SH-SY5Y (cell line): ENCODE measurements at regions not wholly inside any gene's neighbourhood (a gene's known extent, or its start where the extent isn't known, plus 50 kb on each side); places are given as distances from the start of the nearest gene placed in this dataset.

Experiments used
- GATA2 ChIP-seq: IDR thresholded peaks from 2 replicates; pipeline ENCODE4 v1.6.1; 2011; ENCODE audit warnings: mild to moderate bottlenecking, low read depth, low read length
- GATA3 ChIP-seq: IDR thresholded peaks from 2 replicates; pipeline ENCODE4 v1.6.1; 2011; ENCODE audit warnings: low read depth, mild to moderate bottlenecking, low read length, moderate library complexity

GRCh38 chr14:28365510-28365909 is 401.1 kb upstream of the FOXG1 start:
- TF ChIP-seq GATA2 (no peak), GATA3 (no peak)
